ENCODE measurements at regions not wholly inside any gene's neighbourhood (a gene's known extent, or its start where the extent isn't known, plus 50 kb on each side); places are given as distances from the start of the nearest gene placed in this dataset.

GRCh38 chr14:87152693-87153092 lies 840.3 kb downstream of the GALC start:
- DNase-seq = no peak

- no peak for DNase-seq
Measured at GRCh38 chr14:87149583-87150354, 843.2 kb downstream of the GALC start.

- no peak for DNase-seq
Measured at GRCh38 chr14:87148655-87149054, 844.3 kb downstream of the GALC start.

DNA sequence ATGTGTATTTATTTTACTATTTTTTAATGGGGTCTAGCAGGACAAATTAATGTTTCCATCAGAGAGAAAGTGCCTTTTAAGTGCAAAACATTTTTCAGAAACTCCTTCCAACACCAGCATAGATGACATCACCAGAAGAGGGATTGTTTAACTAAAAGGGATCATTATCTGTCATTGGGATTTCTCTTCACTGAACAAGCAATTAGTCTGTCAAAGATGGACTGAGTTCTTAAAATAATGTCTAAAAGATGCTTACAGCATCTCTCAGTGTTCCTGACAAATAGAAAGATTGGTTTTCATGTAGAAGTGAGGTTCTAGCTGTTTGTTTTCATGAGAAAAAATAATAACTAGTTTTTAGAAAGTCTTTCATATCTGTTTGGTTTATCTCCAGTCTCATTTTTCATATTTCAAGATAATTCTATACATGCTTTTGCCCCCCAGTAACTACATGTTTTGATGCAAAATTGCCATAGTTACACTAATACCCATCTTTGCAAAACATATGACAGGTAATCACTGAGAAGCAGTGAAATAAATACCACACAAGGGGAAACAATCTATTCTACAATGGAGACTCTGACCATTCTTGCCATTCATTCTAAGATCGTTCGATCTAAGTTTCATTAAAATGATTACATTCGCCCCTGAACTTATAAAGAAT lies 850.3 kb downstream of the GALC start:
- no peak for DNase-seq

- DNase-seq = no peak
Measured at GRCh38 chr14:87141801-87142200, 851.2 kb downstream of the GALC start.

DNA sequence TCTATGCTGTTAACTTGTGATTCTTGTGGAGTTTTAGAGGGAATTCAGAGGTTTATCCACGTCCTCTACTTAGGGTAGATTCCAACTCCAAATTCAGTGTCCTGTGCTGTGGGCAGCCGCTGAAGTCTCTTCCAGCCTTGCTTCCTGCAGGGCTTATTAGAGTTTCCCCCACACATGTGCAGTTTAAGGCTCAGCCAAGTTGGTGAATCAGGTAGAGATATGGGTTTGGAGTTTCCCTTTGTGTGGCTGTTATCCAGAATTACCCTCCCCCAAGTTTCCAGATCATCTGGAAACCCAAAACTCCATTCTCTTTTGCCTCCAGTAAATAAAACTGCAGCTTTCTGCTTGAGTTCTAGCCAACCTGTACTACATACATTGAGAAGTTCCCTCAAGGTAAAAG lies 853.7 kb downstream of the GALC start:
- DNase-seq = no peak

DNA sequence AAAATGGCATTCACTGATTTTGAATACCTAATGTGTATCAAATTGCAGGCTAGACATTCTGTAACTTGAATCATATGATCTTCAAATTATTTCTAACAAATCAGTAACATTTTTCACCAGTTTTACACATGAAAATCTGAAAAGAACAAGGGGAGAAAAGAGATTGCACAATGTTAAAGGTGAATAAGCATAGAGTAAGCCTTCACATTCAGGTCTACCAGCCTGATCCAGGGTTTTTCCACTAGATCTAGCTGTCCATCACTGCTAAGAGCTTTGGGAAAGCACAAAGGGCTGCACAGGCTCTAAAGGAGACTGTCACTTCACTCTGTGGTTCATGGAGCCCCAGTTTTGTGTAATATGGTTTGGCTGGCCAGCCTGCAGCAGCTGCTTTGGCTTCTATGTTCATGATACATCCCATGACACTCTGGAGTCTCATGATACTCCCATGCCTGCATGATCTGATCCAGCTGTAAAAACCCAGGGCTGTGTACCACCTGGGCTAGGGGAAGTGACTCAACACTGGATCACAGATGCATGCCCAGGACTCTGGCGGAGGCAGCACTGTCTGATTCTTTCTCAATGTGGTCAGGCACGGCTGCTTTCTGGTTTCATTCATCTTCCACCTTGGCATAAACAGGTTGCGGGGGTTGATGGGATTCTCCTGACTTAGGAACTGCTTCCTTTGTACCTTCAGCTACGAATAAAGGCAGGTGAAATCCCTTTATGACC lies 859.7 kb downstream of the GALC start:
- DNase-seq = no peak

- no peak for DNase-seq
Measured at GRCh38 chr14:87131879-87132278, 861.1 kb downstream of the GALC start.

GRCh38 chr14:87122166-87122565 lies 870.8 kb downstream of the GALC start:
- DNase-seq = no peak

DNA sequence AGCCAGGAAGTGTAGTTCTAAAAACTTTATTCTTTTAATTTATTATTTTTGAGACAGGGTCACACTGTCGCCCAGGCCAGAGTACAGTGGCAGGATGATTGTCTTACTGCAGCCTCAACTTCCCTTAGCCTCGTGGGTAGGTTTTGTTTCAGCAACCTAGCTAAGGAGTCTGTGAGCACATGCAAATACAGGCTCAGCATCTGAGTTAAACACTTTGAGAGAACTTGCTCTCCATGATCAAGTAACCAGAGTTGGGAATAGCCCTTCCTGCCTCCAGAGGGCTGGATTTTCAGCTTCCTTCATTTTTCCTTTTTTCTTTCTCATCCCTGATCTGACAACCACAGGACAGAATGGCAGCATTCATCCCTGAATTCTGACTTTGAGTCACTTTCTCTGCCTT lies 871.3 kb downstream of the GALC start:
- no peak for DNase-seq

GRCh38 chr14:87115234-87115633 lies 877.7 kb downstream of the GALC start:
- no peak for DNase-seq

GRCh38 chr14:87113286-87113685 lies 879.7 kb downstream of the GALC start:
- no peak for DNase-seq

DNA sequence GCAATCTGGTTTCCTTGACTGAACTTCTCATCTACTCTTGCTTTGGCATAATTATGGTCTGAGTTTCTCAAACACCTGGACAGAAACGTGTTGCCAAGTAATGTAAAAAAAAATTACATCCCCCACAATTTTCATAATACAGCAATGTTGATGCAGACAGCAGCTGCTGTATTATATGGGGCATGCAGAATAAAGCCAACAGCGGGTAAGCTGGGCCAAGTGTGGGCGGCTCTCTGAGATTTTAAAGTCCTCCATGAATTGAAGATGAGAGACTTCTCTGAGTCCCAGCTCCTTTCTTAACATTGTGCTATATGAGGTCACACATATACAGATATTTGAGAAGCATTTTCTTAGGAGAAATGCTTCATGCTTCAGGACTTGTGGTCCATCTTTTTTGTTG lies 881.2 kb downstream of the GALC start:
- no peak for DNase-seq

- DNase-seq = no peak
Measured at GRCh38 chr14:87111126-87111525, 881.9 kb downstream of the GALC start.

DNA sequence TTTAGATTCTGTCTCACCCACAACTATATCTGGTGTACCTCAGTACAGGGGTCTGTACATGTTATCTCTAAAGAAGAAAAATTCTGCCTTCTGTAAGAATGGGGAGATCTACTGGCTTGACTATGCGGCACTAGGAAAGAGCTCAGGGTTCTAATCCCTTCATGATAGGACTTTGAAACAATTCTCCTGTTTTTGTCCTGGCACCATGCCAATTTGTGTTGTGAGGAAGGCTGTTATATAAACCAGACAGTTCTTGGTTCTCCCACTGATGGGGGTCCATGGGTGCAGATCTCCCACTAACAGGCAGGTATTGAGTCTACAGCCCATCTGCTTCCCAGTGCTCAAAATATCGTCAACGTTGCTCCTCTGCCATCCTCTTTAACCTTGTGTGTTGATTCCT lies 883.7 kb downstream of the GALC start:
- no peak for DNase-seq

DNA sequence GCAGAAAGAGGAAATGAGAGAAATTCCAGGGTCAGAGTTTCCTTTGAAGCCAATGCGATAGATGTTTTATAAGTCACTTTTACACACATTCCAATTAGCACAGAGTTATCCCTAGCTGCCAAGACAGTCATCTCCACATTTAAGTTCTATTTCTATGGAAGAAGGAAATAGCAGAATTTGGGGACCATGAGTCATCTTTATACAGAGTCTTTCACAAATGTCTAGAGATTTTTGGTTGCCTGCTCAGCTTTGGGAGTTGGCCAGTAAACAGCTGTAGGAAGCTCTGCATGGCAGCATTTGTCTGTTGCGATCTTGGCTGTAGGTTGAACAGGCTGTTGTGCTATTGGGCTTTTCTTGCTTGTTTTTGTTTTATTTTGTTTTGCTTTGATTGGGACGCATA lies 884.3 kb downstream of the GALC start:
- no peak for DNase-seq

GRCh38 chr14:87102811-87103378 lies 890.1 kb downstream of the GALC start:
- DNase-seq = no peak

- no peak for DNase-seq
Measured at GRCh38 chr14:87097015-87097414, 896.0 kb downstream of the GALC start.

- DNase-seq = no peak
Measured at GRCh38 chr14:87094913-87095312, 898.1 kb downstream of the GALC start.

DNA sequence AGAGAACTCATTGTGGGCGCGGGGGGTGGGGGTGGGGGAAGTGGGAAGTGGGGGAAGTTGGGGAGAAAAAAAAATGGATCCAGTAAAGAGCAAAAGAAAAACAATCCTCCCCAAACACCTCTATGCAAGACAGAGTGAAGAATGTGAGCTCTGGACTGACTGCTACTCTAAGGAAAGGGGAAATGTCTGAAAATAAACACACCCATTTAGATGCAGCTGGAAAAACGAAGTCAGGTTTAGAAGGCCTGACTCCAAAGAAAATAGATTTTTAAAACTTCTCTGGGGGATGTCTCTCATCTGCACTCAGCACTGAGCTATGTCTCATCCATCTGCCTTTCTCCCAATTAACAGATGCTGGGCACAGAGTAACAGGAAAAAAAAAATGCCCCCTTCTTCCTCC lies 904.4 kb downstream of the GALC start:
- DNase-seq = no peak

- DNase-seq = no peak
Measured at GRCh38 chr14:87087881-87088280, 905.1 kb downstream of the GALC start.

DNA sequence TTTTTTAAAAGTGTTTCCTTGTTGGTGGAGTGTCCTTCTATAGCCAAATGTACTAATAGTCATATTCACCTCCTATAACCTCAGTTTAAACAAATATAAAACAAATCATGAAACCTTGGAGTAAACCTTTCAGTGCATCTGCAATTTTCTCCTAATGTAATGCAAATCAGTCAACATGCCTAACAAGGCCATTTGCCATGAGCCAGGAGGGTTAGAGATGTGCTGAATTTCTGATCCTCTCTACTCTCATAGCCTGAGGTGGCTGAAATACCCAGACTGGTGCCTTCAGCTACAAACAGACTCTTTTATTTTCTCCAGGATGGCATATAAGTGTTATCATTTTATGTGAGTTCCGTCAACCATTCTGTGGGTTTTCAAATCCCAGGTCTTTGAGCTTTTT lies 908.1 kb downstream of the GALC start:
- DNase-seq = no peak

DNA sequence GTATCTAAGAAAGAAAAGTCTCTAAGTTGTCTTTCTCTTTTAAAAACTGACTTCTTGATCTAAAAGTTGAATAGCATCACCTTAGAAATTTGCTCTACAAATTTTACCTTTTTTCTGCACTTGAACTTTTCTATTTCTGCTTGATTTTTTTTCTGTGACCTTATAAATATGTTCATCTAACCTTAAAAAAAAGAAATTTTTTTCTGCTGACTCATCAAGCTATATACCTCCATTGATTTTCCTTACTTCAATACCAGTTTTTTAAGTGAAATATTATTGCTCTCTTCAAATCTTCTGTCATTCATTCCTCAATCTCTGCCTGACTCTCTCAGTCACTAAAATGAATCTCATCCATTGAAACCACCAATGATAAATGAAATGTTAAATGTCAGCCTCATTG lies 910.1 kb downstream of the GALC start:
- no peak for DNase-seq

DNA sequence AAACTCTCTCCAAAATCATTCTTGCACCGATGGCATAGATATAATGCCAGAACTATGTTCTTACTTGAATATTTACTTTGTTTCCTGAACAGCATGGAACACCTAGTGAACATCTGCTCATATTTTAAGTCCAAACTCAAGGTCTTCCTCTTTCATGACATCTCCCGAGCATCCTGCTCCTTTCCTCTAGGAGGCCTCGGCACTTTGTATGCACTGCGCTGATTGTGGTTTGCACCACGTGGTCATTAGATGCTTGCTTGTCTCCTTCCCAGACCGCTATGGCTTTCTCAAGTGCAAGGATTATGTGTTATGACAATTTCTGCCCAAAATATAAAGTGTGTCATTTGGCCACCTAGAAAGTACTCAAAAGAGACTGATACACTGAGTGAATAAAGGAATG lies 912.0 kb downstream of the GALC start:
- DNase-seq = no peak
